ENCODE measurements at regions not wholly inside any gene's neighbourhood (a gene's known extent, or its start where the extent isn't known, plus 50 kb on each side); places are given as distances from the start of the nearest gene placed in this dataset.

DNA sequence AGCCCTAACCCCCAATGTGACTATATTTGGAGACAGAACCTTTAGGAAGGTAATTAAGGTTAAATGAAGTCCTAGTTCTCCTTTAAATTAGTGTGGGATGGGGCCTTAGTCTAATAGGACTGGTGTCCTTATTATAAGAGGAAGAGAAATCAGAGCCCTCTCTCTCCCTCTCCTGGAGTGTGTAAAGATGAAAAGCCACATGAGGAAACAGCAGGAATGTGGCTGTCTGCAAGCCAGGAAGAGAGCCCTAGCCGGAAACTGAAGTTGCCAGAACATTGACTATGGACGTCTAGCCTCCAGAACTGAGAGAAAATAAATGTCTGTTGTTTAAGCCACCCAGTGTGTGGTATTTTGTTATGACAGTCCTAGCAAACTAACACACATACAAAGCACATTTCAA lies 802.9 kb upstream of the AMELY start:
- TF ChIP-seq, protein P1, sequence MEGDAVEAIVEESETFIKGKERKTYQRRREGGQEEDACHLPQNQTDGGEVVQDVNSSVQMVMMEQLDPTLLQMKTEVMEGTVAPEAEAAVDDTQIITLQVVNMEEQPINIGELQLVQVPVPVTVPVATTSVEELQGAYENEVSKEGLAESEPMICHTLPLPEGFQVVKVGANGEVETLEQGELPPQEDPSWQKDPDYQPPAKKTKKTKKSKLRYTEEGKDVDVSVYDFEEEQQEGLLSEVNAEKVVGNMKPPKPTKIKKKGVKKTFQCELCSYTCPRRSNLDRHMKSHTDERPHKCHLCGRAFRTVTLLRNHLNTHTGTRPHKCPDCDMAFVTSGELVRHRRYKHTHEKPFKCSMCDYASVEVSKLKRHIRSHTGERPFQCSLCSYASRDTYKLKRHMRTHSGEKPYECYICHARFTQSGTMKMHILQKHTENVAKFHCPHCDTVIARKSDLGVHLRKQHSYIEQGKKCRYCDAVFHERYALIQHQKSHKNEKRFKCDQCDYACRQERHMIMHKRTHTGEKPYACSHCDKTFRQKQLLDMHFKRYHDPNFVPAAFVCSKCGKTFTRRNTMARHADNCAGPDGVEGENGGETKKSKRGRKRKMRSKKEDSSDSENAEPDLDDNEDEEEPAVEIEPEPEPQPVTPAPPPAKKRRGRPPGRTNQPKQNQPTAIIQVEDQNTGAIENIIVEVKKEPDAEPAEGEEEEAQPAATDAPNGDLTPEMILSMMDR (IDR thresholded peaks at IDR 0.05) = no peak
- TF ChIP-seq POLR2A (IDR thresholded peaks at IDR 0.05) = no peak

Measured in lower leg skin (tissue), 3 donors.